Loucy (cell line): ENCODE measurements at regions not wholly inside any gene's neighbourhood (a gene's known extent, or its start where the extent isn't known, plus 50 kb on each side); places are given as distances from the start of the nearest gene placed in this dataset.

ENCODE experiments used
- H2AFZ ChIP-seq: fragments of 200-600 bp; sonication (generic); 2 replicates; pipeline ENCODE4 v1.6.0; 2016; ENCODE audit warnings: antibody characterized with exemption, mild to moderate bottlenecking, low read length, moderate library complexity
- H3F3A ChIP-seq: fragments of 200-600 bp; 2 replicates; pipeline ENCODE4 v1.6.0; 2016; ENCODE audit warnings: antibody characterized with exemption, low read depth, mild to moderate bottlenecking
- H3K27me3 ChIP-seq: fragments of 200-600 bp; sonication (generic); 2 replicates; pipeline ENCODE4 v1.6.1; 2014; ENCODE audit warnings: low read length, mild to moderate bottlenecking; ENCODE audit not compliant: insufficient read depth, poor library complexity, severe bottlenecking
- H3K36me3 ChIP-seq: fragments of 200-600 bp; sonication (generic); 2 replicates; pipeline ENCODE4 v1.6.1; 2016; ENCODE audit warnings: low read length; ENCODE audit not compliant: insufficient read depth
- H3K4me1 ChIP-seq: fragments of 200-600 bp; sonication (generic); 2 replicates; pipeline ENCODE4 v1.5.1; 2014; ENCODE audit warnings: low read length, mild to moderate bottlenecking; ENCODE audit not compliant: insufficient read depth, poor library complexity, severe bottlenecking
- H3K4me2 ChIP-seq: fragments of 200-600 bp; sonication (generic); 2 replicates; pipeline ENCODE4 v1.6.0; 2014; ENCODE audit warnings: antibody characterized with exemption, low read length, low read depth, mild to moderate bottlenecking; ENCODE audit not compliant: poor library complexity, severe bottlenecking
- H3K4me3 ChIP-seq: fragments of 200-600 bp; sonication (generic); 2 replicates; pipeline ENCODE4 v1.5.1; 2014; ENCODE audit warnings: low read length, mild to moderate bottlenecking, mixed read lengths; ENCODE audit not compliant: poor library complexity, severe bottlenecking
- H3K79me2 ChIP-seq: fragments of 200-600 bp; sonication (generic); 2 replicates; pipeline ENCODE4 v1.6.1; 2014; ENCODE audit warnings: low read length; ENCODE audit not compliant: insufficient read depth
- H3K9ac ChIP-seq: fragments of 200-600 bp; sonication (generic); 2 replicates; pipeline ENCODE4 v1.6.0; 2014; ENCODE audit warnings: mild to moderate bottlenecking, low read depth, low read length, moderate library complexity; ENCODE audit not compliant: poor library complexity, severe bottlenecking
- H3K9me2 ChIP-seq: fragments of 200-600 bp; sonication (generic); replicated peaks from 2 replicates; pipeline ENCODE4 v1.6.1; 2016; ENCODE audit warnings: low read depth, low read length, mixed read lengths
- H3K9me3 ChIP-seq: fragments of 200-600 bp; sonication (generic); 2 replicates; pipeline ENCODE4 v1.6.1; 2014; ENCODE audit warnings: mild to moderate bottlenecking, antibody characterized with exemption, low read length, low read depth; ENCODE audit not compliant: insufficient read depth
- H4K20me1 ChIP-seq: fragments of 200-600 bp; sonication (generic); 2 replicates; pipeline ENCODE4 v1.6.0; 2014; ENCODE audit warnings: antibody characterized with exemption, low read length, mild to moderate bottlenecking; ENCODE audit not compliant: insufficient read depth, poor library complexity, severe bottlenecking
- CTCF ChIP-seq: fragments of 200-600 bp; sonication (generic); conservative IDR thresholded peaks from 2 replicates; pipeline ENCODE4 v1.5.1; 2014; ENCODE audit warnings: mild to moderate bottlenecking, antibody characterized with exemption, low read length
- EZH2phosphoT487 ChIP-seq: fragments of 200-600 bp; IDR thresholded peaks from 2 replicates; pipeline ENCODE4 v1.6.1; 2018; ENCODE audit warnings: antibody characterized with exemption, mild to moderate bottlenecking, moderate library complexity, borderline replicate concordance

DNA sequence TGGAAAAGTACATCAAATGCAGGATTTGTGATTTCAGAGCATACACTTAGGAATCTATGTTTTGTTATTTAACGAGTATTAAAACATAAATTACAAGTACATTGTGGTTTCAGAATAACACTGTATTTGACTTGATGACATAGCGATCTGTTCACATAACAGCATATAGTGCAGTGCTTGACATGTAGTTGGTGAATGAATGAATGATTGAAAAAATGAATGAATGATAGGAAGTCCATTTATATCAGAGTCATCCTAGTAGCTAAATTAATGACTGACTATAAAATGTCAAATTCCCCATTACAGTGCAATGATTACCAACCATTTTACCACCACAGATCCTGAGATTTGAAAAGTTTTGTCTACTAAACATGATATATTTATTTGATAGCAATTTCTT lies 114.6 kb upstream of the FAT1 start:
- Histone ChIP-seq H4K20me1 (no peaks in the 10 kb centered on the region), H3K4me2 (no peak overlapping the region)

DNA sequence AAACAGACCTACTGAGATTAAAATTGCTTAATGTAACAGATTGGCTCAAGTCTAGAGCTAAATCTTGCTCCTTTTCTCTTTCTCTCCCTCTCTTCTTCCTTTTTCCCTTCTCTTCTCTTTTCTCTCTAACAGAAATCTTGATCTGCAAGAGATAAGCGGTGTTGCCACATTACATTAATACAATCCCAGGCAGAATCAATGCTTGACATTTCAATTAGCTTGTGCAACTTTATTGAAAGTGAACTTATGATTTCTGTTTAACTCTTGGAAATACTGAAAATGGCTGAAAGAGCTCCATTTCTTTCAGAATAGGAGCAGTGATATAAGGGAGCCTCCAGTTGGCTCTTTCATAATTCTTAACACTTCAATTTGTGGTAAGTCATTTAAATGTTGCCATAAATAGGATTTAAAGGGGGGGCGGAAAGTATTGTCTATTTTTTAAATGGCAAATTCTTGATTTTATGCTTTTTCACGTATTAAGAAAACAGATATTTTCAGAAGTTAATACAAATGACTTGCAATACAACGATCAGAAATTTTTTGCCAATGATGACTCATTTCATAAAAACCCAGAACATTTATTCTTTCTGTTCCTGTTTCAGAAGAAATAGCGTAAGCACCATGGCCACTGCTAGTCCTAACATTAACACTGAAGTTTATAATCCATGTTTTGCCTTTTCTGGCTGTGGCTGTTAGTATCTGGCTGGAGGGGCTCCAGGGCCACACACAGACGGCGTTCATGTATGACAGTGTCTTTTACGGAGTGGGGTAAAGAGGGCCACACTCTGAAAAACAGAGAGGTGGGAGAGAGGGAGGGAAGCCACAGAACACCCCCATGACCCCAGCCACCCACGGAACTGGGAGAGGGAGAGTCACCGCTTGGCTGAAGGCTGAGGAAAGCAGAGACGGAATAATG lies 115.7 kb upstream of the FAT1 start:
- peaks cover 32% of the 10 kb centered on the region for H3K4me1 ChIP-seq
- no peaks in the 10 kb centered on the region for H3K36me3 ChIP-seq
- no peaks in the 10 kb centered on the region for H3K79me2 ChIP-seq
- H3K9me2 ChIP-seq, result no peaks in the 10 kb centered on the region
- TF ChIP-seq EZH2phosphoT487, result no peak
- no peak for TF ChIP-seq CTCF
- H4K20me1 ChIP-seq, result no peaks in the 10 kb centered on the region
- H3K4me3 ChIP-seq, result no peak overlapping the region
- H2AFZ ChIP-seq, result no peak overlapping the region
- H3K27me3 ChIP-seq, result no peaks in the 10 kb centered on the region
- H3K9ac ChIP-seq, result no peak overlapping the region
- H3K4me2 ChIP-seq, result no peak overlapping the region
- H3K9me3 ChIP-seq, result no peaks in the 10 kb centered on the region
- H3F3A ChIP-seq, result no peaks in the 10 kb centered on the region

More for the DNA sequence above, 114.6 kb upstream of the FAT1 start:
- Histone ChIP-seq H3K9me3 (no peaks in the 10 kb centered on the region), H3K36me3 (no peaks in the 10 kb centered on the region), H3K9me2 (no peaks in the 10 kb centered on the region), H3F3A (no peaks in the 10 kb centered on the region), H3K9ac (no peak overlapping the region), H3K4me1 (peaks cover 21% of the 10 kb centered on the region), H3K79me2 (no peaks in the 10 kb centered on the region), H3K4me3 (no peak overlapping the region), H3K27me3 (no peaks in the 10 kb centered on the region), H2AFZ (no peak overlapping the region)
- TF ChIP-seq CTCF (no peak), EZH2phosphoT487 (no peak)

DNA sequence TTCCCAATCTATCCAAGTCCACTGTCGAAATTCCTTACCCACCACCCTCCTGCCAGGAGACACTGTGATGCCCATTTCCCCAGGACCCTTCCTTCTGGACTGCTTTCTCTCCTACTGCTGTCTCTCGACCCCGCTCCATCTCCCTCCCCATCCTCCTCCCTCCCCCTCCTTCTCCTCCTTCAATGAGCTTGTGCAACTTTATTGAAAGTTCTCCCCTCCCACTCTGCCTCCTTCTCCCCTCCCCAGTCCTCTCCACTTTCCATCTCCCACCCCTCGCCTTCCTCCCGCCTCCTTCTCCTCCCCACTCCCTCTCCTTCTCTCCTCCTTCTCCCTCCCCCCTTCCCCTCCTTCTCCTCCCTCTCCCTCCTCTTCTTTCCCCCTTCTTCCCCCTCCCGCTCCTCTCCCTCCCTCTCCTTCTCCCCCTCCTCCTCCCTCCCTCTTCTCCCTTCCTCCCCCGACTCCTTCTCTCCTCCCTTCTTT lies 116.6 kb upstream of the FAT1 start:
- no peaks in the 10 kb centered on the region for H3K9me2 ChIP-seq
- TF ChIP-seq EZH2phosphoT487, result no peak
- no peak for TF ChIP-seq CTCF
- H3K79me2 ChIP-seq, result no peaks in the 10 kb centered on the region
- H4K20me1 ChIP-seq, result no peaks in the 10 kb centered on the region
- H3K9ac ChIP-seq, result peak overlapping the region; percentile 4
- peak overlapping the region; percentile 25 for H3K4me2 ChIP-seq
- no peaks in the 10 kb centered on the region for H3F3A ChIP-seq
- H3K4me1 ChIP-seq, result peaks cover 41% of the 10 kb centered on the region
- no peaks in the 10 kb centered on the region for H3K36me3 ChIP-seq
- no peaks in the 10 kb centered on the region for H3K27me3 ChIP-seq
- no peaks in the 10 kb centered on the region for H3K9me3 ChIP-seq
- peak overlapping the region; percentile 51; the same call in 1 of the 2 replicates for H2AFZ ChIP-seq
- H3K4me3 ChIP-seq, result no peak overlapping the region
